GM06990 (cell line): ENCODE measurements at regions not wholly inside any gene's neighbourhood (a gene's known extent, or its start where the extent isn't known, plus 50 kb on each side); places are given as distances from the start of the nearest gene placed in this dataset.

Experiments used
- DNase-seq: peaks from one replicate; pipeline ENCODE4 v3.0.0-alpha.2; 2011; ENCODE audit not compliant: insufficient read length; ENCODE audit errors: extremely low read depth
- H3K27me3 ChIP-seq: replicated peaks from 2 replicates; pipeline ENCODE4 v1.6.0; 2011; ENCODE audit warnings: low read length; ENCODE audit not compliant: control insufficient read depth, insufficient read depth
- H3K36me3 ChIP-seq: 2 replicates; pipeline ENCODE4 v1.5.1; 2011; ENCODE audit warnings: low read length; ENCODE audit not compliant: control insufficient read depth, insufficient read depth
- H3K4me3 ChIP-seq: replicated peaks from 2 replicates; pipeline ENCODE4 v1.5.1; 2011; ENCODE audit warnings: low read depth, mild to moderate bottlenecking, control low read depth, low read length
- TF ChIP-seq, protein P1 (sequence below): IDR thresholded peaks from 2 replicates; pipeline ENCODE4 v1.5.1; 2011; ENCODE audit warnings: low read length, control low read depth, mild to moderate bottlenecking, inconsistent platforms; ENCODE audit not compliant: insufficient read depth, poor library complexity, severe bottlenecking

DNA sequence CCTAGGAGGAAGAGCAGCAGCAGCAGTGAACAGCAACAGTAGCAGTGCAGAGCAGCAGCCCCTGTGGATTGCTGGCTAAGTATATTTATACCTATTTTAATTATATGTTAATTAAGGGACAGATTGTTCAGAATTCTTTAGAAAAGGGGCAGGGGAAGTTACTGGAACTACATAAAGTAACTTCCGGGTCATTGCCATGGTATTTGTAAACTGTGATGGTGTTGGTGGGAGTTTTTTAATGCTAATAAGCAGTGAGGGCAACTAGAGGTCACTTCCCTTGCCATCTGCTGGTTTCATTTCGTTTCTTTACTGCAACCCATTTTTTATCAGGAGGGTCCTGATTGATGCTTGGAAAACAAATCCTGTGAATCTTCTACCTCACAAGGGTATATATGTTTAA is 229.8 kb upstream of the PODXL start:
- H3K27me3 ChIP-seq = no peaks in the 10 kb centered on the region
- no peak overlapping the region for H3K4me3 ChIP-seq
- no peak for DNase-seq
- TF ChIP-seq, protein P1, sequence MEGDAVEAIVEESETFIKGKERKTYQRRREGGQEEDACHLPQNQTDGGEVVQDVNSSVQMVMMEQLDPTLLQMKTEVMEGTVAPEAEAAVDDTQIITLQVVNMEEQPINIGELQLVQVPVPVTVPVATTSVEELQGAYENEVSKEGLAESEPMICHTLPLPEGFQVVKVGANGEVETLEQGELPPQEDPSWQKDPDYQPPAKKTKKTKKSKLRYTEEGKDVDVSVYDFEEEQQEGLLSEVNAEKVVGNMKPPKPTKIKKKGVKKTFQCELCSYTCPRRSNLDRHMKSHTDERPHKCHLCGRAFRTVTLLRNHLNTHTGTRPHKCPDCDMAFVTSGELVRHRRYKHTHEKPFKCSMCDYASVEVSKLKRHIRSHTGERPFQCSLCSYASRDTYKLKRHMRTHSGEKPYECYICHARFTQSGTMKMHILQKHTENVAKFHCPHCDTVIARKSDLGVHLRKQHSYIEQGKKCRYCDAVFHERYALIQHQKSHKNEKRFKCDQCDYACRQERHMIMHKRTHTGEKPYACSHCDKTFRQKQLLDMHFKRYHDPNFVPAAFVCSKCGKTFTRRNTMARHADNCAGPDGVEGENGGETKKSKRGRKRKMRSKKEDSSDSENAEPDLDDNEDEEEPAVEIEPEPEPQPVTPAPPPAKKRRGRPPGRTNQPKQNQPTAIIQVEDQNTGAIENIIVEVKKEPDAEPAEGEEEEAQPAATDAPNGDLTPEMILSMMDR = no peak
- no peaks in the 10 kb centered on the region for H3K36me3 ChIP-seq

DNA sequence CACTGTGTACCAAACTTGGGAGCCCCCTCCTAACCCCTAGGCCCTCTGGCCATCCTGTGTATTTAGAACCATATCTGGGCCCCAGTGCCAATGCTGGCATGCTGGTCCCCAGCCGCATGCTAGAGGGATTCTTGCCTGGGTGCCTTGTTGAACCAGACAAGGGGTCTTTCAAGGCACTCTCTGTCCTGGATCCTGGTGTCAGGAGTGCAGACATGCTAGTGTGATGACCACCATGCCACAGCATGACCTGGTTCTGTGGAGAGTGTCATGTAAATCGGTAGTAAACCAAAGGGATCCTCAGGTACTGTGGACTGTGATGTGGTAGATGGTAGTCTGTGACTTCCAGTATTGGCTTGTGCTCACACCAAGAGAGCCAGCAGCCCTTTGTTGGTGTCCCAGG is 222.2 kb upstream of the PODXL start:
- DNase-seq = no peak
- no peak overlapping the region for H3K4me3 ChIP-seq
- TF ChIP-seq, protein P1 = no peak

GRCh38 chr7:131774419-131775220 is 218.2 kb upstream of the PODXL start:
- no peak overlapping the region for H3K4me3 ChIP-seq
- H3K27me3 ChIP-seq = no peaks in the 10 kb centered on the region
- TF ChIP-seq, protein P1 = no peak
- no peaks in the 10 kb centered on the region for H3K36me3 ChIP-seq
- no peak for DNase-seq

More for the DNA sequence above, 222.2 kb upstream of the PODXL start:
- no peaks in the 10 kb centered on the region for H3K27me3 ChIP-seq
- no peaks in the 10 kb centered on the region for H3K36me3 ChIP-seq

GRCh38 chr7:131773413-131773812 is 217.0 kb upstream of the PODXL start:
- no peaks in the 10 kb centered on the region for H3K36me3 ChIP-seq
- no peak for DNase-seq
- H3K27me3 ChIP-seq = no peaks in the 10 kb centered on the region
- H3K4me3 ChIP-seq = no peak overlapping the region
- TF ChIP-seq, protein P1 = no peak

DNA sequence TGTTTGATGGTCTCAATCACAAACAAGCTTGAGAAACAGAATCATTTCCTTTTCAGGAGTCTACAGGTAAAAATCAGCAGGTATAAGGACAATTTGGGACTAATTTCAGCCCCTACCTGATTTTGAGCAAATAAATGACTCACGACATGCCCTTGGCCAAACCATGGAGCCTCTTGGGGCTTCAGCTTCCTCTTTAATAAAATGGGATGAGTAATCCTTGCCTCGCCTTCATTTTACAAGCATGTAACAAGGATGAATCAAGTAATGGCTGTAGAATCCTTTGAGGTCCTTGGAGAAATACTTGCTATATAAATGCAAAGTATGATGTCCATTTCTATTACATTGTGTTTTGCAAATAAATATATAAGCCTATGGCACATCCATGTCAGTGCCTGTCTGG is 212.8 kb upstream of the PODXL start:
- Histone ChIP-seq H3K4me3 (no peak overlapping the region), H3K27me3 (no peaks in the 10 kb centered on the region), H3K36me3 (no peaks in the 10 kb centered on the region)
- TF ChIP-seq, protein P1 = no peak
- no peak for DNase-seq
